ENCODE measurements at regions not wholly inside any gene's neighbourhood (a gene's known extent, or its start where the extent isn't known, plus 50 kb on each side); places are given as distances from the start of the nearest gene placed in this dataset.

DNA sequence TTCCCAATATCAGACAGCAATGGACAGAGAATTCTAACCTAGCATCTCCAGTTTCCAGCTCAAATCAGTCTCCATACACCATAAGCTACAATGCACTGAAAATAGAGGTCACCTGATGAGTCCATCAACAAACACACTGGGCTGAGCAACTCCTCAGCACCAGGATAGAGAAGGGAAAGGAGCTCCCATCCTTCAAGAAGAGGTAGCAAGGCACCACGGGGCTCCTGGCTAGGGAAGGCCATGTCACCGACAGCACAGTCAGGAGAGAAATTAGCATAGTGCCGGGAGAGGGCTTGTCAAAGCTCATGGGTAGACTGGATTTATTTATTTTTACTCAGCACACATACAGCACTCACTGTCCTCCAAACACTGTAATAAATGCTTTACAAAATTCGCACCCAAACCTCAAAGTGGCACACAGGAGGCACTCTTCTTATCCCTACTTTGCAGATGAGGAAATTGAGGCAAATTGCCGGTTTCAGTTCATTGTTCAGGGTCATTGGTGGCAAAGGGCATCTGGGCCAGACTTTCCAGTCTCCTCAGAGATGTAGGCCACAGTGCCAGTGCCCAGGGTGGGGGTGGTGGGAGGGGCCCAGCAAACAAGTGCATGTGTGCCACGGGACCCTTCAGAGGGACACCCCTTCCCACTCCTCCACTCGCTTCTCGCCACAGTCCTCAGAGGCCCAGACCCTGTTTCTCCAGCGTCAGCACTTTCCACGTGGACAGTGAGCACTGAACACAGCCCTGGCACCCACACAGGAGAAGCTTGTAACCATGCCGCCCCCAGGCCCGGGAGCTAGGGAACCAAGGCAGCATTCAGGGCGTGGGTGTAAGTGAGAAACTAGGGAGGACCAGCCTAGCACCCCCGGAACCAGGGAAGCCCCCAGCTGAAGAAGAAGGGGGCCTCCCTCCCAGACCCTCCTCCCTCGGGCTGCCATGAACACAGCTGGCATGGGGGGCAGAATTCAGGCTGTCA, 1417.4 kb downstream of the TBC1D22A start:
- no peak for DNase-seq (ENCODE audit: low spot score)

DNA sequence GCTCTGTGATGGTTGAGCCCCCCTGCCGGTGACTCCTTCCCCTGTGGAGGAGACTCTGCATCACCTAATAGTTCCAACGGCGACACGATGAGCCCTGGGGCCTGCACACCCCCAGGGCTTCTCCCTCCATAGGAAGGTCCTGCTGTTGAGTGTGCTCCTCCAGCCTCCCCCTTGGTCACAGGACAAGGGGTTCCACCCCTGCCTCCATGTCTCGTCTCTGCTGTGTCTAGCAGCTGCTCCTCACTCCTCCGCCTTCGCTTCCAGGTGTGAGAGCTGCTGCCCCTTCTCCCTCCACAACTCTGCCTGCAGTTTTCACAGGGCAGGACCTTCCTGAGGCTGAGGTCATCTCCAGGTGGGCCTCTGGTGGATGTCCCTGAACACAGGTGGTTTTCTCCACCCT, 1416.1 kb downstream of the TBC1D22A start:
- DNase-seq (ENCODE audit: low spot score), result no peak

DNA sequence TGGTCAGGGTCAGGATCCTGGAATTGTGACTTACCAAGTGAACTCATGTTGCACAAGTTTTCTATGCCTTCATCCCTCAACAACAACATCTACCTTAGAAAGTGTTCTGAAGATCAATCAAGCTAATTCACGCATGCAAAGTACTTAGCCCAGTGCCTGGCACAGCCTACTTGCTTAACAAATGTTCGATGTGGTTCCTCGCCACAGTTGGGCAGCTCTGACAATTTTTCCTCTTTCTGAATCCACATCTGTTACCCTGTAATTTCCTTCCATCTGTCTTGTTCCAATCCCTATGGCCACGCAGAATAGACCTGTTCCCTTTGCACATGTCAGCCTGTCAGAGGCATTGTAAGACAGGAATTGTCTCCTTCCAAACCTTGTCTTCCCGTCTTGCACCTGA, 1415.2 kb downstream of the TBC1D22A start:
- no peak for DNase-seq (ENCODE audit: low spot score)

DNA sequence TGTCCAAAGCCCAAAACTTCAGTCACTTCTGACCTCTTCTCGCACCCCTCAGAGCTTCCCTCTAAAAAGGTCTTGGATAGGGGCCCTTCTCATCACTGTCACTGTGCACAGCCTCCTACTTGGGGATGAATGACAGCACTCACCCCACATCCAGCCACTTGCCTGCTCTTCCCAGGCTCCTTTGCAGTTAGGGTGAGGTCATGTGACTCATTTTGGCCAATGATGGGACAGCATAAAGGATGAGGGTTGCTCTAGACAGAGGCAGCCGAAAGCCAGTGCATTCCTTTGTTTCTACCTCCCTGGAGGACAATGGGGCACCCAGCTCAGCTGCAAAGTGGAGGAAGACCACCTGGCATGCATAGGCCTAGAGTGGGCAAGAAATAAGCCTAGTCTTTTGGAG, 1413.3 kb downstream of the TBC1D22A start:
- DNase-seq (ENCODE audit: low spot score), result no peak

DNA sequence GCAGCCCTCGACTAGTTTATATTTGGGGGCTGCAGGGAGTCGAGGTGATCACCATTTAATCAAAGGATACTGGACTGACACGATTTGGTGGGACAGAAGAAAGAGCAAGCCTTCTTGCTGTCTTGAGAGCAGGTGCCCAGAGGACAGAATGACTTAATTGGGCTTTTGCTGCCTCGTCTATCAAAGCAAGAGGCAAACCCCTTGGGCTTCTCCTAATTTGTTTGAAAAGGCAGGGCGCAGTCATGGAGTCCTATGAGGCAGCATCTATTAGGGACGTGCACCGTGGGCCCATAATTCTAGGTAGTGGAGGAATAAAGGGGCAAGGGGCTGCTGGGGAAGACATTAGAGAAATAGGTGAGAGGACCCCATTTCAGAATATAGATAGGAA, 1411.3 kb downstream of the TBC1D22A start:
- DNase-seq (ENCODE audit: low spot score), result no peak

DNA sequence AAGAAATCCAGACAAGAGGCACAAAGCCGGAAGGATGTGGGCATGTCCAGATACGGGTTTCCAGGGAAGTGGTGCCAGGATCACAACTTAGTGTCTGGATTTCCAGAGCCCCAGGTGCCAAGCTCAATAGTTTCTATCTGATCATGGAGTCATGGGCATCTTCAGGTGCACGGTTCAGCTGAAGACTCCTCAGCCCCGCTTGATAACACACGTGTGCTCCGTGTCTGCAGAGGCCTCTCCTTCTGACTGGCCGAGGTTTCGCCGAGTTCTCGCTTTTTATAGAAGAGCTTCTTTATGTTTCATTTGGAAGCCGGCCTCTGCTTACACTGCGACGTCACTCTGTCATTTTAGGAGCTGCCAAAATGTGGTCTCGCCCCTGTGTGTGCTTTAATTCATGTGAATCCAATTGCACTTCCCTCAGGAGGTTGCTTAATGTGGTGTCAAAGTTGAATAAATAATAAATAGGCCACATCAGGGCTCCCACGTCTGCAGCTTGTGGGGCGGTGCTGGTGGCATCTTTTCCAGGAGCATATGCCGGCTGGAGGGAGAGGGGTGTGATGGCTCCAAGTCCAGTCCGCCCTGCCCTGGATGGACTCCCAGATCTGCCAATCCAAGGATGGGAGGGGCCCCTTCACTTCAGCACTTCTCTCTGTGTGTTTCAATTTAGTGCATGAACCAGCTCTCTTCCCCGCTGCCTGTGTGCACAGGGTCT, 1410.8 kb downstream of the TBC1D22A start:
- DNase-seq (ENCODE audit: low spot score), result no peak

DNA sequence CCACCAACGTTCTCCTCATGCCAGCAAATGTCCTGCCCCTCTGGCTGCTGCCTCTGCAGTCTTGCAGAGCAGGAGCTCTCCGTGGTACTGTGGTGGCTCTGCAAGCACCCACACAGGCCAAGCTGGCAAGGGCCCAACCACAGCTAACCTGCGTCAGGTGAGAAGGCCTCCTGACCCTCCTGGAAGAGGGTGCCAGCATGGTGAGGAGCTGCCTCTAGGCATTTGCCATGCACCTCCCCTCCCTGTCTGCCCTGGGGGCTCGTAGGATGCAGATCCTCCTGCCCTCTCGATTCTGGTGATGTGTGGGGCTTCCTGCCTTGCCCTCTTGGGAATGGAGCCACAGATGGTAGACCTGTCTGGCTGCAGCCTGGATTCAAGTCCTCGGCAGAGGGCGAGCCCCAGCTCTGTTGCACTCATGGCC, 1408.8 kb downstream of the TBC1D22A start:
- no peak for DNase-seq (ENCODE audit: low spot score)

DNA sequence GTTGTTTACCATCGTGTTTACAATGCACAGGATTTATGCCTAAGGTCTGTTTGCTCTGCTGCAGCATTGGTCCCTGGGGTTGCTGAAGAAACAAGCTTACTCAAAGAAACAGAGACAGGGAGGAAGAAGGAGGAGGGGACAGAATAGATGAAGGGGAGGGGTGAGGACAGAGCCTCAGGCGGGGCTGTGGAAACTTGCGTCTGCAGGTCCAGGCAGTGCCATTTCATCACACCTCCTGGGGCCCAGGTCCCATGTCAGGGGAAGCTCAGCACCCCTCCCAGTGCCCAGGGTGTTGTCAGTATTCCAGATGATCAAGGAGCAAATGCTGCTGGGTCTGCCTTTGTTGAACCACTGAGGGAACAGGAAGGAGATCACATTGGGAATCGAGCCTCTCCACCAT, 1406.8 kb downstream of the TBC1D22A start:
- no peak for DNase-seq (ENCODE audit: low spot score)

DNA sequence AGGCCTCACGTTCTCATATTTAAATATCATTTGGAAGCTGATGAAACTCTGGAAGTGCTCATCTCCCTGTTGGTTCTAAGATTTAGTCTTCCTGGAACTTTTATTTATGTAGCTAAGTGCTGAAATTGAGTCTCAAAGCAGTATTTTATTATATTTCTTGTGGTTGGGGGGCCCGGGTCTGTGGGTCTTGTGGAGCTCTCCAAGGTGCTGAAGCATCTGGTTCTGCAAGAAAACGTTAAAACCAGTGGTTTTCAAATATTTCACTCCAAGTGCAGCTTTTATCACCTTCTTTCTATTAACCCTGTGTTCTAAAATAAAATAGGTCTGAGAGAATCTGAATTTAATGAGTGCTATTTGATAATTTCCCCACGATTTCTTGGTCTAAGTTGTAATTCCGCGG, 1404.8 kb downstream of the TBC1D22A start:
- DNase-seq (ENCODE audit: low spot score), result no peak

DNA sequence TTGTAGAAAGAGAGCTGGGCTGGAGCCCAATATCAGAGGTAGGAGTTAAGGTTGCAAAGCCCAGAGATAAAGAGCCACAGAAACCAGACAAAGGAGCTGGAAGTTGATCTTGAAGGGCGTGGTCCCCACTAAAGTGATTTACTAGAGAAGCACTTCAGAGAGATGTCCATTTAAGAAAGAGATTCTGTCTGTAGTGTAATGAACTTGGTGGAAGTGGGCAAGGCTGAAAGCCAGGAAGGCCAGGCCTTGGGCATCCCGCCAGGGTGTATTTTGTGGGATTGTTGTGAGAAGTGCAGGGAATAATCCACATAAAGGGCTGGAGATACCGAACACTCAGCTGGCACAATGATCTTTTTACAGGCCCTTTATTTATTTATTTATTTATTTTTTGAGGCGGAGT, 1398.8 kb downstream of the TBC1D22A start:
- DNase-seq (ENCODE audit: low spot score), result no peak

DNA sequence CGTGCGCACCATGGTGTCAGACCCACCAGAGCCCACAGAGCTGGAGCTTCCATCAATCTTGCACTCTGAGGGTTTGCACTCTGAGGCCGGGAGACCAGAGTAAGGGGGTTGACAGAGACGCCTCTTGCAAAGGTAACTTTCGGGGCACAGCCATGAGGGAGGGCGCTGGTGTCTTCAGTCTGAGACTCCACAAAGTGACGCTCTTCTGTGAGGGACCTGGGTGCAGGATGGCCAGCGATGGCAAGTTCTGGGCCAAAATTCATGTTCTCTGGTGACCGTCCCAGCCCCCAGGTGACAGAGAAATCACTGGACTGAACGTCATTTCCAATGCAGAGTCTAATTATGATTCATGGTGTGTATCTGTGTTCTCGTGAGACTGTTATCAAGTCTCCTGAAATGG, 1395.2 kb downstream of the TBC1D22A start:
- no peak for DNase-seq (ENCODE audit: low spot score)

DNA sequence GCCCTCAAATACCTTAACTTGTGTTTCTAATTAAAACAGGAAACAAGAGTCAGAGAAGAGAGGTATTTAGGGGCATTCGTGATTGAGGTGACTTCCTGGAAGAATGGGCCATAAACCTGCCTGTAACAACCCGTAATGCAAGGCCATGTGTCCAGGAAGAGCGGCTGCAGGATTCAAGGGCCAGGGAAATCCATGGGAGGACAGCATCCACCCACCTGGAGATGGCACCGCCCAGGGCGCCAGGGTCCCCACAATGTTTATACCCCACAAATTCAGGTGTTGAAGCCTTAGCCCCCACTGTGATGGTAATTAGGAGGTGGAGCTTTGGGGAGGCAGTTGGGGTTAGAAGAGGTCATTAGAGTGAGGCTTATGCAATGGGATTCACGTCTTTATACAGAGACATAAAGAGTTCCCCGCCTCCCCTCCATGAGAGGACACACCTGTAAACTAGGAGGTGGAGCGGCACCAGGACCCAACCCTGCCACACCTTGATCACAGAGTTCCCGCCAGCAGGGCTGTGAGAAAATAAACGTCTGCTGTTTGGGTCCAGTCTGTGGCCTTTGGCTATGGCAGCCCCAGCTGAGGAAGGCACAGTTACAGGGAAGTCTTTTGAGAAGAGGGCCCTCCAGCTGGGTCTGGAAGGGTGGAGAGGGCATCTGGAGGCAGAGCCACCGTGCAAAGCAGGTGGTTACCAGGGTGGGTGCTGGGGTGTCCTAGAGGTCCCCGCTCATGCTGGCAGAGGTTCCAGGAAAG, 1394.3 kb downstream of the TBC1D22A start:
- DNase-seq (ENCODE audit: low spot score), result no peak

DNA sequence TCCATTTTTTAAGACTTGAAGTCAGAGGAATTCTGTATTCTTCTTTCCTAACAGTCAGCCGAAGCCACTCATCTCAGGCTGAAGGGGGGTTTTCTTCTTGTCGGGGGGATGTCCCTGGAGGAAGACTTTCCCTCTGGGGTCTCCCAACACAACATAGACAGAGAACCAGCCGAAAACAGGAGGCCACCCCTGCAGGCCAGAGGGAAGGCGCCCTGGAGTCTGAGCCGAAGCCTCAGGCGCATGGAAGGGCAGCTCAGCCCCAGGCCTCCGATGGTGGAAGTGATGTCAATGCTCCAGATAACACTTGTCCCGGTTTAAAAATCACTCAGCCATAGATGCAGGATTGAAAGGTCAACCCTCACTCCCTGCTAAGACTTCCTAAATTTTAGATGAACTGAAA, 1393.0 kb downstream of the TBC1D22A start:
- no peak for DNase-seq (ENCODE audit: low spot score)

DNA sequence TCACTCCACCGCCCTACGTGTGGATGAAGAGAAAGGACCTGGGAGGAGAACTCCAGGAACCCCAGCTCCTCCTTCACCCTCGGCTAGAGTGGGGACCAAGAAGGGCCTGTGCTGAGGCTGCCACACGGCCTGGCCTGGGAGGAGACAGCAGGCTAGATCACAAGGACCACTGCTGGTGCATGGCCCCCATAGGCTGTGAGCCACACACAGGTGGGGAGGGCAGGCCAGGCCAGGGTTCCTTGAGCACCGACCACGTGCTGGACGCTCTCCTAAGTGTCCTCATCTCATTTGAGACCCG, 1392.4 kb downstream of the TBC1D22A start:
- no peak for DNase-seq (ENCODE audit: low spot score)

DNA sequence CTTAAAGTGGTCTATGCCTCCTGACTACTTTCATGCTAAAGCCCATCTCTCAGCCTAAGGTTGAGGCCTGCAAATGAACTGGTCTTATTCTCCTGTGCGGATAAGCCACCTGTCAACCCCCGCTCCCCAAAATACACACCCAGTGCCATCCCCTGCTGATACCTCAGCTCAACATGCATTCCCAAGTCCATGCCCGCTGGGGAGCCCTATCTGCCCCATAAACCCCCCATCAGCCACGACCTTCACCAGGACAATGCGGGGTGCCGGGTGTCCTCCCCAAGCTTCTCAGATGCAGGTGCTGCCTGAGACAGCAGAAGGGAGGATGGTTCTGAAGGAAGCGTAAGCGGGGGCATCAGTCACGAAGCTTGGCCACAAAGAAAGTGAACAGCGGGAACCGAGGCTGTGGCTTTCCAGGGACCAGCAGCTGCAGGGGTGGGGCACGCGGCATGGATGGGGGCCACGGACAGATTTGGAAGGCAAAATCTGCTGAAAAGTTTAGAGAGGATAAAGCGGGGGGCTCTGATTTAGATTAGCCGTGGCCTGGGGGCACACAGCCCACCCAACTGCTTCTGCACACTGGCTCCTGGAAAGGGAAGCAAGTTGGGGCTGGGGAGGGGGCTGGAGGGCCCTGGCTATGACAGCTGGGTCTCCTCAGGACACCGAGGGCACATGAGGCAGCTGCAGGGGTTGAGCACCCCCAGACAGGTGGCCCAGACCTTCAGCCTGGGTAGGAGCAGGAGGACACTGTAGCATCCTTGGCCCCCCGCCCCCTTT, 1391.9 kb downstream of the TBC1D22A start:
- DNase-seq (ENCODE audit: low spot score), result no peak

DNA sequence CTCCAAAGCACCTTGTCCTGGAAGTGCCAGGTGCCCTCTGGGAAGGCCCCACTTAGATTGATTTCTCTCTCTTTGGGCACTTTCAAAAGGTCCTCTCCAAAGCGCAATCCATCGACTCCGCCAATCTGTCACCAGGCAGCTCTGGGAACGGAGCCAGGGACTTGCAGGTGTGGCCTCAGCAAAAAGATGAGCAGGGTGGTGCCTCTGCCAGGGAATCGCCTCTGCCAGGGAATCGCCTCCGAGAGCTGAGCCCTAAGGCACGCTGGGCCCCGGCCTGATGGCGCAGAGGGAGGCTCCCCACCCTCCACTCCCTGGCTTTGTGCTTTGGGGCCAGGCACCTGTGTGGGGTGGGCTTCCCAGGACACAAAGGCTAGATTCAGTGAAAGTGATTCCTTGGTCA, 1391.3 kb downstream of the TBC1D22A start:
- DNase-seq (ENCODE audit: low spot score), result no peak

DNA sequence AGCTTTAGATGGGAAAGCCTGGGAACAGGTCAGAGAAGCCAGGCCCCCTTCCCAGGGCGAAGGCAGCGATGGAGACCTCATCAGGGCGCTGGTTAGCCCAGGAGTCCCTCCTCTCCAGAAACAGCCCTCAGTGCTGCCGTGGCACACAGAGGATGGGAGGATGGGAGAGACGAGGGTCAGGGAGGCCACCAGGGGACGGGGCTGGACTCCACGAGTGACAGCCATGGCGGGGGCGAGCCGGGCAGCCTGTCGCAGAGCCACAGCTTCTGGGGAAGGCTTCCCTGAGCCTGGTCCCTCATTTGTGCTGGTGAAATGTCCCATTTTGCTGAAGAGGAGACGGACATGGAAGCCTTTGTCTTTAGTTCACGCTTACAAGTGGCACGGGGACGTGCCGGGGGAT, 1390.5 kb downstream of the TBC1D22A start:
- DNase-seq (ENCODE audit: low spot score), result no peak

DNA sequence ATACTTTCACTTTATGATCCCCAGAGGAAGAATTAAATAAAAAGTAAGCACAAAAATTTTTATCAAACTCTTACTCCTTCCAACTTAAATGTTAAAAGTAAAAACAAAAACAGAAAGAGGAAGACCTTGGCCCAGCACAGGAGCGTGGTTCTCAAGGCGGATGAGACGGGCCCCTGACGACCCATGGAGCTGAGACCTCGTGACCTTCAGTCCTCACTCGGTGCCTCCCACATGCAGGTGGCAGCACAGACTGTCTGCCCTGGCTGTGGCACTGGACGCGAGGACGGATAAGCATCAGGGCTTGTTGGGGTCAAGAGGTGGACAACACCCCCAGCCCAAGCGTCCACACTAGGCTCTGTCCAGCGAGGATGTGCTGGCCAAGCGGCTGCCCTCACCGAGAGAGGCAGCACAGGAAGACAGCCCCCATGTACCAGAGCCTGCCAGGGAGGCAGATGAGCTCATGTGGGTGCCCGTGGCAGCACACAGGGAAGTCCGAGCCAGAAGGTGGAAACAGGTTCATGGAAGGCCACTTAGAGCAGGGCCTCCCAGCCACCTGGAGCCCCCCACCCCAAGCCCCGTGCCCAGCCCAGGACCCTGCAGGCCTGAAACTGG, 1389.8 kb downstream of the TBC1D22A start:
- DNase-seq (ENCODE audit: low spot score), result no peak

DNA sequence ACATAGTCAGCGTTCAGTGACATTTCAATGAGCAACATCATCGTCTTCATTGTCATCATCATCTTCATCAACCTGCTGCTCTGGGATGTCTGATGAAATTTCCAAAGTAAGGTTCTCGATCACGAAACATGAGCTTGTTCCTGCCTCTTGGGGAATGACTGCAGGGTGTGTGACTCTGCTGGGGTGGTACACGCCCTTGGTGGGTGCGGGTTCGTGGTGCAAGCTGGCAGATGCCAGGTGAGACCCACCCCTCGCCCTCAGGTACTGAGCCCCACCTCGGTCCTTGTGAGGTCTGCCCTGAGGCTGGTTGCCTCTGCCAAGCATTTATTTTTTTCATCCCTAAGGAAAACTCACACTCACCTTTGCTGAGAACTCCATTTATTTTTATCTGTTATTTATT, 1389.2 kb downstream of the TBC1D22A start:
- no peak for DNase-seq (ENCODE audit: low spot score)

DNA sequence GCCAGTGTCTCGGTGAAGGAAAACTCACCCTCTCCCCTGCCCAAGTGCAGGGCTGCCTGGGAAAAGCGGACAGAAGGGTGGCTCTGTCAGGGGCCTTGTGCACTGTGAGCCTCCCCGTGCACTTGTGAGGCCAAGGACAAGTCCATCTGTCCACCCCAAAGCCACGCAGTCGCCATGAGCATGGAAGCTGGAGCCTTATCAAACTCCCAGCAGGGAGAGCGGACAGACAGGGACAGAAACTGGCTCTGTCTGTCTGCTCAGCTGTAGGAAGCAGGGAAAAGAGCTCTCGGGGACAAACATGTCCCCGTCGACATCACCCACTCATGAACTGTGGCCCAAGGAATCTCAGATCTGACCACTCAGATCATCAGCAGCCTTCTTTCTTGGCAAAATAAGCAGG, 1385.4 kb downstream of the TBC1D22A start:
- no peak for DNase-seq (ENCODE audit: low spot score)

DNA sequence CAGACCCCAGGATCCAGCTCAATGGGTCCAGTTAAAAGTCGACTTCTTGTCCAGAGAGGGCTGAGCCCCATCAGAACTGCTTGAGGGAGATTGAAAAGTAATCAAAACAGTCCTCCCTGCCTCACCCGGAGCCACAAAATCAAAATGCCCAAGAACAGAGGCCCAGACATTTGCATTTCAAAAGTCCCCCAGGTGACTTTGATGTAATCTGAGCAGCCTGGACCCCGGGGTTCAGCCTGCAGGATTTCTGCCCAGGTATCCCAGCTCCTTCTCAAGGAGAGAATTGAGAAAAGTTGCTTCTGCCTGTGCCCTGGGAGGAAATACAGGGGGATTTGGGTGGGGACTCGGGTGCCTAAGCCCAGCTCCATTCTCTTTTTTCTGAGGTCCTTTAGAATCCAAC, 1385.0 kb downstream of the TBC1D22A start:
- no peak for DNase-seq (ENCODE audit: low spot score)

All from HT-29 (cell line).